ENCODE measurements at regions not wholly inside any gene's neighbourhood (a gene's known extent, or its start where the extent isn't known, plus 50 kb on each side); places are given as distances from the start of the nearest gene placed in this dataset.

- TF ChIP-seq REST (IDR thresholded peaks at IDR 0.05; ENCODE audit: low read depth) (no peak), CTCF (IDR thresholded peaks at IDR 0.05 in 2 of 3, conservative IDR thresholded peaks at IDR 0.05 in 1 of 3; ENCODE audit: borderline replicate concordance in 1 of 3, insufficient read depth in 1 of 3, low read depth in 2 of 3, low read length in 2 of 3) (no peak), EGR1 (IDR thresholded peaks at IDR 0.05; ENCODE audit: low read depth) (no peak), SIN3A (IDR thresholded peaks at IDR 0.05; ENCODE audit: low read depth) (no peak), ATF3 (IDR thresholded peaks at IDR 0.05) (no peak), EZH2 (IDR thresholded peaks at IDR 0.05) (no peak)
- no peaks in the 10 kb centered on the region for H3K9me2 ChIP-seq (ENCODE audit: insufficient read depth)
- ChIA-PET POLR2A (no interaction called here), CTCF (no interaction called here), RAD21 (ENCODE audit: low non-redundant PET in 1 of 2, low total read pairs in 2 of 2, uncharacterized antibody in 2 of 2, unreplicated experiment in 2 of 2) (no interaction called here)
- no peak overlapping the region for H3K4me2 ChIP-seq (ENCODE audit: low read length)
- intact Hi-C loops (cut with micrococcal nuclease), result no loop called here
- peaks cover 7% of the 10 kb centered on the region for H3K27me3 ChIP-seq (ENCODE audit: insufficient read depth, low read length)
- no peak for DNase-seq (ENCODE audit: low read depth, low spot score)
- H2AFZ ChIP-seq (ENCODE audit: low read depth, low read length, poor library complexity, severe bottlenecking), result no peak overlapping the region
- no peaks in the 10 kb centered on the region for H4K20me1 ChIP-seq (ENCODE audit: insufficient read depth)
- no peak overlapping the region for H3K4me3 ChIP-seq (replicated peaks in 1 of 2; ENCODE audit: low read depth in 1 of 2, low read length in 2 of 2)
- no peak overlapping the region for H3K9ac ChIP-seq (ENCODE audit: low read length)
- H3K27ac ChIP-seq (ENCODE audit: low read depth, low read length), result no peak overlapping the region
- H3K9me3 ChIP-seq (ENCODE audit: control insufficient read depth in 1 of 2, insufficient read depth in 1 of 2, low read depth in 1 of 2, low read length in 2 of 2), result no peaks in the 10 kb centered on the region
- no peaks in the 10 kb centered on the region for H3K36me3 ChIP-seq (ENCODE audit: control insufficient read depth in 1 of 2, insufficient read depth in 2 of 2, low read length in 2 of 2)
- BruUV-seq (replicated peaks), result no TSS peak
- H3K79me2 ChIP-seq (ENCODE audit: insufficient read depth, low read length), result no peaks in the 10 kb centered on the region
- no peak for ATAC-seq
- no peaks in the 10 kb centered on the region for H3K4me1 ChIP-seq (ENCODE audit: control insufficient read depth in 1 of 2, insufficient read depth in 2 of 2, low read length in 2 of 2)
These were observed 115.4 kb upstream of the NPHP3 start for GRCh38 chr3:132837615-132838014.

Data from HCT116 (cell line).